Hippocampal formation (tissue), 2 donors: ENCODE measurements at regions not wholly inside any gene's neighbourhood (a gene's known extent, or its start where the extent isn't known, plus 50 kb on each side); places are given as distances from the start of the nearest gene placed in this dataset.

Experiments used
- DNase-seq, 2 donors: peaks; one replicate each; lab custom pipeline; 2025; lab: John Stamatoyannopoulos, UW

DNA sequence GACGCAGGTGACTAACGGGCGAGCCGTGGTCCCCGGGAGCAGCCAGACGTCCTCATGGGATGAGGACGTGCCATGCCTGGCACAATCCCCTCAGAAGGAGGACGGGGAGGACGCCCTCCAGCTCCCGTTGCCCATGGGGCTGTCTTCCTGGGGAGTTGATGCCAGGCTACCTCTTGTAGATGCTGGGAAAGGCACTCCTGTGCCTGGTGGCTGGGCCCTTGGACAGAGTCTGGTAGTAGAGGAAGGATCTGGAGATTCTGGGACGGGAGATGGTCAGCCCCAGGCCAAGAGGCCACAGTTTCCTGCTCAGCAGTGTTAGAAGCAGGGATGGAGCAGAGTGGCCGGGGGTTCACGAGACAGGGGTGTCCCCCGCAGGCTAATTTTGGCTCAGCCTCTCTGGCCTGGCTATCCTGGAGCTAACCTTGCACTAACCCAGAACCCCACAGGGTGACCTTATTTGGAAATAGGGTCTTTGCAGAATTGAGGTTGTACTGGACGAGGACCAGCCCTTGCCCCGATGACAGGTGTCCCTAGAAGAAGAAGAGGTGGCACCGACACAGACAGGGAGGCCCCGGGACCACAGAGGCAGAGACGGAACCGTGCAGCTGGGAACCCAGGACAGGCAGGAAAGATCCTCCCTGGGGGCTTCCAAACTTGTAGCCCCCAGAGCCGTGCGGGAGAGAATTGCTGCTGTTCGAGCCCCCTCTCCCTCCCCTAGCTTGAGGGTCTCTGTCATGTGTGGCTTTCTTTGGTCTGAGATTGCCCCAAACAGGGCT, 50.1 kb upstream of the ADRA2C start:
- DNase-seq = no peak

DNA sequence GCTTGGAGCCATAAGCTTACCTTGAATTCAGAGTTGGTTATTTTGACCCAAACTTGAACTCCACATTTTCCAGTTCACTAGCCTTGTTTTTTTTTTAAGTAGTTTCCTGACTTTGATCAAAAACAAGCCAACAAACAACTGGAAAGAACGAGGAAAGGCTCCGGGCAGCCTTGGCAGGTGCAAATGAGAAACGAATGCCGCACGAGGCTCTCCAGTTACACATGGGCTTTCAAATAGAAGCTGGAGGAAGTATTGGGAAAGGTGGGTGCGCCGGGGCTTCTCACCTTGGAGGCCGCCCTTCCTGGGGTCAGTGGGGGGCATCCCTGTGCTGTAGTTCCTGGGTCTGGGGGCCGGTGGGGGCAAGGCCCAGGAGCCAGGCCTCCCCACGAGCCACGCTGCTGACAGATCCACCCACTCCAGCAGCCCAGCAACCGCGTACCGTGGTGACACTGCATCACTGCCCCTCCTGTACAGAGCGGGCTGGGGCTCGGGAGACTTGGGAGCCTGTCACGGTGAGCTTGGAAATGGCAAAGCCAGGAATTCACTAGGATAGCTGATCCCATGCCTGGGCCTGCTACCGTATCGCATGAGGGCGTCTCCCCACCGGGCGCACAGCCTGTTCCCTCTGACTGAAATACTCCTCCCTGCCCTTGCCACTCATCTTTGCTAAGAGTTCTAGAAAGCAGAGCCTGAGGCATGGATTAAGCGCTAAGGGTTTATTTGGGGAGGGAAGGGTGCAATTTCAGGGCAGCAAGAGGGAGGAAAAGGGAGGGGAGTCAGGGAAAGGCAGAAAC, 50.9 kb upstream of the ADRA2C start:
- DNase-seq = no peak

DNA sequence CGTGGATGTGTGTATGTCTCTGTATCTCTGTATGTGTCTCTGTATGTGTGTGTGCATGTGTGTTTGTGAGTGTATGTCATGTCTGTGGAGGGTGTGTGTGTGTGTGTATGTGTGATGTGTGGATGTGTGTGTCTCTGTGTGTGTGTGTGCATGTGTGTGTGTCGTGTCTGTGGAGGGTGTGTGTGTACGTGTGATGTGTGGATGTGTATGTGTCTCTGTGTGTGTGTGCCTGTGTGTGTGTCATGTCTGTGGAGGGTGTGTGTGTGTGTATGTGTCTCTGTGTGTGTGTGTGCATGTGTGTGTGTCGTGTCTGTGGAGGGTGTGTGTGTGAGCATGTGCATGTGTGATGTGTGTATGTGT, 51.6 kb upstream of the ADRA2C start:
- no peak for DNase-seq

DNA sequence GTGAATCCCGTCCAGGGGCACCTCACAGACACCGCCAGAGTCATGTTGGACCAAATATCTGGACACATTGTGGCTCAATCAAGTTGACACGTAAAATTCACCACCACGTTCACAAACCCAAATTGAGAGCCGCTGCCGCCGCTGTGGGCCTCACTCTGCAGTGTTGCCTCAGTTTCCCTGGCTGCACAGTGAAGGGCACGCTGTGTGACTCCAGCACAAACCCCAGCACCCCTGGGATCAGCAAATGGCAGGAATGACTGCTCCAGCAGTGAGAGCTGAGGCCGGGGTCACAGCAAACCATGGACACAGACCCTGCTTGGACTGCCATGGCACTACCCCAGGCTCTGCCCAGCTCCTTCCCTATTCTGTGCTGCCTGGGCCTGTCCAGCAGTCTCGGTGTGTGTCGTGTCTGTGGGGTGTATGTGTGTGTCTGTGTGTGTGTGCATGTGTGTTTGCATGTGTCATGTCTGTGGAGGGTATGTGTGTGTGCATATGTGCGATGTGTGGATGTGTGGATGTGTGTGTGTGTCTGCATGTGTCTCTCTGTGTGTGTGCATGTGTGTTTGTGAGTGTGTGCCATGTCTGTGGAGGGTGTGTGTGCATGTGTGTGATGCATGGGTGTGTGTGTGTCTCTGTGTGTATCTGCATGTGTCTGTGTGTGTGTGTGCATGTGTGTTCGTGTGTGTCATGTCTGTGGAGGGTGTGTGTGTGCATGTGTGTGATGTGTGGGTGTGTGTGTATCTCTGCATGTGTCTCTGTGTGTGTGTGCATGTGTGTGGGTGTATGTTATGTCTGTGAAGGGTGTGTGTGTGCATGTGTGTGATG, 52.2 kb upstream of the ADRA2C start:
- no peak for DNase-seq

DNA sequence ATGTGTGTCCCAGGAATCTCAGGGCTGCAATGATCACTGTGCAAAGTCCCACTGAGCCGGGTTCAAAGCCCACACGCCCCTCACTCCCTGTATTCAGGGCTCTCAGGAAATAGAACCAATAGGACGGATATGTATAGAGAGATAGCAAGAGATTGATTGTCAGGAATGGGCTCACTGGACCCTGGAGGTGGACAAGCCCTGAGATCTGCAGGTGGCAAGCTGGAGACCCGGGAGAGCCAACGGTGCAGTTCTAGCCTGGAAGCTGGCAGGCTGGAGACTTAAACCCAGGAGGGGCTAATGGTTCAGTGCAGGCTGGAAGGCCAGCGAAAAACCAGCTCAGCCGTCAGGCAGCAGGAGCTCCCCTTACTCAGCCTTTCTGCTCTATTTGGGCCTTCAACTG, 52.8 kb upstream of the ADRA2C start:
- no peak for DNase-seq

DNA sequence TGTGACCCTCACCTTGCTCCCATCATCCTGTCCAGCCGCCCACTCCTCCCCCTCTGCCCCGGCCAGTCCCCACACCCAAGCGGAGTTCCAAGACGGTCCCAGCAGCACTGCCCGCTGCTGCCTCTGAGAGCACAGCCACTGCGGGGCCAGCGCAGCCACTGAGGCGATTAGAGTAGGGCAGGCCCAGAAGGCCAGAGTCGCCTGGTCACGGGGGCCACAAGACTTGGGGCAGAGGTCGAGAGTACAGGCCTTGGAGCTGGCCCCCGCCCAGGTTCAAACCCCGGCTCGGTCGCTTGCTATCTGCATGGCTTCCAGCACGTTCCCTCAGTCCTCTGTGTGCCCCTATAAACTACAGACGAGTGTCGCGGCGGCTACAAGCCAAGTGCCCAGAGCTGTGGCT, 53.2 kb upstream of the ADRA2C start:
- DNase-seq = no peak

DNA sequence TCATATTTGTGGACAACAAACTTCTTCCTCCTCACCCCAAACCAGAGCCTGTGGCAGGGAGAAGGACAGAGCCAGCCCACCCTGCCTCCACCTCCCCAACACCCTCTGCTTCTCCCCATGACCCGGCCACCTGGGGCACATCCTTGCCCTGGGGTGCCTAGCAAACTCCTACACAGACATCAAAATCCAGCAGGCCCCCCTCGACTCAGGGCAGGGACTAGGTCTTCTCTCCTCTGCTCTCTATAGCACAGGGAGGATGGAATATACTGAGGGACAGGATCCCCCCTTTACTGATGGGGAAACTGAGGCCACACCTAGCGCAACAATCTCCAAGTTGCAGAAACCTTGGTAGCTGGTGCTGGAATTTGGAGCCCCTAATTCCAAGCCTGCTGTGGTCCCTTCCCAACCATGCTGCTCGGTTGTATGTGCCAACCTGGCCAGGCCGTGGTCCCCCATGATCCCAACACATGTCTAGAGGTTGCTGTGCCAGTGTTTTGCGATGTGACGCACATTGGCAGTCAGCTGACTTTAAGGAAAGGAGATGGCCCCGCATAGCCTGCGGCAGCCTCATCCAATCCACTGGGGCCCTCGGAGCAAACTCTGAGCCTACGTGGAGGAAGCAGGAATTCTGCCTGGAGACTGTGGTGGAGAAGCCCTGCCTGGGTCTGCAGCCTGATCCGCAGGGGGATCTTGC, 53.9 kb upstream of the ADRA2C start:
- no peak for DNase-seq

DNA sequence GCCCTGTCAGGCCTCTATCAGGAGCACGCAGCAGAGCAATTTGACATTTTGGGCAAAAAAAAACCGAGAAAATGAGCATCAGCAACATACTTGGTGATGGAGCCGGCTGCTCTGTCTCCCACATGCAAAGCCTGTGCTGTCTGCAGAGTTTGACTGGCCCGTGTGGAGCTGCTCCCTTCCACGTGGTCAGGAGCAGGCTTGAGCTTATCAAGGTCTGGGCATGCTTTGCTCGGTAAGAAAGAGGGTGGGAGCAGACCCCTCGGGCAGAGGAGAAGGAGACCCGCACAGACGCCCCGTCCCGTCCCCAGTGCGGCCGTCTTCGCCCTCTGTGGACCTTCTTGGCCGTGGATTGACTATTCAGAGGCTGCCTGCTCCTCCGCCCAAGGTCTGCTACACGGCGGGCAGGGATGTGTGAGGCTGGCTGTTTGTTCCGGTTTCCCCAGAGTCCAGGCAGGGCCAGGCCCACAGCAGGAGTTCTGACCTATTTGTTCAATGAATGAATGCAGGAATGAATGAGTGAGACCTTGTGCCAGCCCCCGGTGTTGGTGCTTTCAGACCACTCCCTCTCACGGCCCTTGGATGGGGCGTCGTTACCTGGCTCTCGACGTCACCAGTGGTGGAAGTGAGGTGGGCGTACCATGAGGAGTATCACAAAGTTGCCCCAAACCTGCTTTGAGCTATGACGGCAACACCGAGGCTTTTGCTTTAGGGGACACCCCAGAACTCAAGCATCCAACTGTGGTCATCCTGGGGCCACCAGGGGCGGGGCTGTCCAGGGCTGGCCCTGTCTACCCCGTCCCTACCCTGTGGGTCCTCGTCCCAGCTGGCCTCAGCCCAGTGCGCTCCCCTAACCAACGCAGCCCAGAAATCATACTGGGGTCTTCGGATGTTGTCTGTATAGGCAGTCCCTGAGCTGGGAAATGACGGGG, 54.7 kb upstream of the ADRA2C start:
- DNase-seq = no peak

DNA sequence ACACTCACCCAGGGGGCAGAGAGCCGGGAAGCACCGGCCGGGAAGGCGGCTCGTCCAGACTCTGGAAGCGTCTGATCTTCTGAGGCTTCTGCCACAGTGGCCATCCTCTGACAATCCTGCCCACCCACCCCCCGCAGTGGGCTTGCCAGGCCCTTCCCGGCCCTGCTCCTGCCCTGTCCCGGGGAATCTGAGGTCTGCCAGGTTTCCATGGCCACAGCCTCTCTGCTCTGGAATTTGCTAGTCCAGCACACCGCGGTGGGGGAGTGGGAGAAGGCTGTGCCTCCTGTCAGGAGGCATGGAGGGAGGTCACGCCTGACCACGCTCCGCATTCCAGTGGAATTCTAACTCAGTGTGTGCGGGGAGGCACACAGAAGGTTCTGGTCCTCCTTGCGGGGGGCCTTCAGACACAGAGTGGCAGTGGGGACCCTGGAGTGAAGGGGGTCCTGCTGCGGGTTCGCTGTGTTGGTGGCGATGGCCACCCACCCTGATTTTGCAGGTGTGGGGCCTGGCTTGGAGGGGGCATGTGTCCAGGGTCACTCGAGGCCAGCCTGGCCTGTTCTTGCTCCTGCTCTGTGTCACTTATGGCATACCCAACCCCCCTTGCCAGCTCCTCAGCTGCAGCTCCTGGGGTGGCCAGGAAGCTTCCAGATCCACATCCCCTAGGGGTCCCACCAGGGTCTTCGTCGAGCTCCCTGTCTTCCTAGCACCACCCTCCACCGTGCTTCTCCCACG, 55.6 kb upstream of the ADRA2C start:
- no peak for DNase-seq

DNA sequence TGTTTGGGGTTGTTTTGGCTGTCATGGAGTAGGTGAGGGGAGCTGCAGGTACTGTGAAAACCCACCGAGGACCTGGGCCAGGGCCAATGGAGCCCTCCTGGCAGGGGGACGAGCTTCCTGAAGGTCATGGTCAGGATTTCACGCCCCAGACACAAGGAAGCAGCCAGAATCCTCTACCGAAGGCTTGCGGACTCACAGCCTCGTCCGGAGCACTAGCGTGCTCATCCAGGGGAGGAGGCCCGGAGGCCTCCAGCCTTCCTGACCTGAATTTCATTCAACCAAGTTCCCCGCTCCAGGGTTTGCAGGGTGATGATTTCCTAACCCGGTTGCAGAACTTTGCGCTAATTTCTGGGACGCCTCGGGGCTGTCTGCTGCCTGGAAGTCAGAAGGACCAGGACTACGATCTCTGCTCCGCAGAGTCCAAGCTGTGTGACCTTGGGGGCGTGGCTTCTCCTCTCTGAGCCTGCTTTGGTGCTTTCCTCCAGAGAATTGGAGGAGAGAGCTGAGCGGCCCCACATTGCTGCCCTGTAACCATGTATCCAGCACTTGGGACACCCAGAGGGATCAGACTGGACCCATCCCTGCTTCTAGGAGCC, 56.2 kb upstream of the ADRA2C start:
- DNase-seq = no peak

DNA sequence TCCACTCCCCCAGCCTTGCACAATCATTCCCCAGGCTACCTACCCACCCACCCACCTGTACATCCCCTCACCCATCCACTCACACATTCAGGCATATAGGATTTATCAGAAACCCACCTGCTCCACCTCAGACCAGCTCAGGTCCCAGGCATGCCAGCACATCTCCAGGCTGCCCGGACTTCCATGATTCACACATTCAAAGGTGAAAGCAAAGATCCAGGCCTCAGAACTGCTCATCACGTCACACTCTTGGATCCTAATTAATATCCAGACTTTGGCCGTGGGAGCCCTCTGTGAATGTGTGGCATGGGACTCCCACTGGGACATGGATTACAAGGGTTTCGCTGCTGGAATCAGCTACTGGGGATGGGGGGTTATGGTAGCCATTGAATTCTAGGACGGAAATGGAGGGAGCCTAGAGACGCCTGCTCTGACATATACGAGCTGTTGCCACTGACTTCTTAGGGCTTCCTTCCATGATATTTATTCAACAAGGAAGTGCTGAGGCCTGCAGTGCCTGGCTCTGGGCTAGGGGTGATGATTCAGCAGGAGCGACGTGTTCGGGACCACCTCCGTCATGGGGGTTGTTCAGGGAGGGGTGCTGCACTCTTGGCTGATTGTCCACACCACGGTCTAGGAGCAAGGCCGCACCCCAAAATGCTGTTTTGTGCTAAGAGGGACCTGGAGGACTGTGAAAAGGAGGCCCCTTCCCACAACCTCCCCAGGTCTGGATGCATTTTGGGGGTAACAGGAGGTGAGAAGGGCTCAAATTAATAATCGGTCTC, 56.9 kb upstream of the ADRA2C start:
- no peak for DNase-seq

DNA sequence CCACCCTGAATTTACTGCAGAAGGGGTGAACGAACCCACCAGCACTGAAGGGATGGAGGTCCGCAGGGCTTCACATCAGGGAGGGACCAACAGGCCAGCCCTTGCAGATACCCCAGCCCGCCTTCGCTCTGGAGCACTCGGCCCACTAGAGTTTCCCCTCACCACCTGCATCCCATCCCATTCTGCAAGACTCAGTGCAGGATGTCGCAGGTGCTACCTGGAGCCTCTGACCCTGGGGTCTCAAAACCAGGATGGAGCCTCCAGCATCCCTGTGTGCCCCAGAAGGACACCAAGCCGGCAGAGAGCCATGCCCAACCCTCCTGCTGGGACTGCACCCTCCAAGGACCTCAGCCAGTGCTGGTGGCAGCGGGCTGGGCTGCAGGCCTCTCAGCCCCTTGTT, 57.6 kb upstream of the ADRA2C start:
- DNase-seq = no peak

DNA sequence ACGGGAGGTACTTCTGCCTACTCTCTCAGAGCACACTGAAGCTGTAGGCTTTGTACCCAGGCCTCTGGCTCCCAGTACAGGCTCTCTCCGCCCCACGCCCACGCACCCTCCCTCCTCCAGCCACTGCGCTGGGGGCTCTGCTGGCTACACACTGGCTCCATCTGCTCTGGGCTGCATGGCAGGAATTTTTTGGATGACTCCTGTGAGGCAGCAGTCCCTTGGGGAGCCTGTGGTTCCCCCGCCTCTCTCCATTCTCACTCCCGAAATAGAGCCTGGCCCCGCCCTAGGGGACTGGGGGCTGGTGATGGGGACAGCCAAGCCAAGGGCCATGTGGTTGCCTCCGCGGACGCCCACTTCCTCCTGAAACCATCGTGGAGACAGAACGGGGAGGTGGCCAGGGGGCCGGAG, 58.1 kb upstream of the ADRA2C start:
- DNase-seq = peak in 1 of 2 donors; percentile 48

DNA sequence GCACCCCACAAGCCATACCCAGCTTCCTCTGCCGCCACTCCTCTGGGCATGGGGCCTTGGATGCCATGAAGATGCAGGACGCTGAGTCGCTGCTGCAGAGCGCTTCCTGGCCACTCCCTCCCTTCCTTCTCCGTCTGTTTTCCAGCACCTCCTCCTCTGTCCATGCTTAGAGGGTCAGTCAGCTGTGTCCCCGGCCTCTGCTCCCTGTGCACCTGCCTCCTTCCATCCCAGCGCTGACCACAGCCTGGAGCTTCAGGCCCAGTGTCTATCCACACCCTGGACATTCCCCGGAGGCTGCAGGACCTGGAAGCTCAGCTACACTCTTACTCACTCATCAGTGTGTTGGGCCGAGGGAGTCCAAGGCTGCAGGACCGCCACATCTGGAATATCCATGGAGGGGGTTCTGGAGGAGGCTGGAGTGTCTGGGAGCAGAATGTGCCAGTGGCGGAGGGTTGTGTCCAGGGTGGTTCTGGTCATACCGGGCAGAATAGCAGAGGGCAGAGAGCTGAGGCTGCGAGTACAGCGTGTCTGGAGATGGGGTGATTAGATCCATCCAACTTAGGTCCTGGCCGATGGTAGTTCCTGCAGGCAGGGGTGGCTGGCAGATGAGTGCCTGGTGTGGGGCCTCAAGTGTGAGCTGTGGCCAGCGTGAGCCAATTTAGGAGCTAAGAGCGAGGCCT, 58.6 kb upstream of the ADRA2C start:
- no peak for DNase-seq

DNA sequence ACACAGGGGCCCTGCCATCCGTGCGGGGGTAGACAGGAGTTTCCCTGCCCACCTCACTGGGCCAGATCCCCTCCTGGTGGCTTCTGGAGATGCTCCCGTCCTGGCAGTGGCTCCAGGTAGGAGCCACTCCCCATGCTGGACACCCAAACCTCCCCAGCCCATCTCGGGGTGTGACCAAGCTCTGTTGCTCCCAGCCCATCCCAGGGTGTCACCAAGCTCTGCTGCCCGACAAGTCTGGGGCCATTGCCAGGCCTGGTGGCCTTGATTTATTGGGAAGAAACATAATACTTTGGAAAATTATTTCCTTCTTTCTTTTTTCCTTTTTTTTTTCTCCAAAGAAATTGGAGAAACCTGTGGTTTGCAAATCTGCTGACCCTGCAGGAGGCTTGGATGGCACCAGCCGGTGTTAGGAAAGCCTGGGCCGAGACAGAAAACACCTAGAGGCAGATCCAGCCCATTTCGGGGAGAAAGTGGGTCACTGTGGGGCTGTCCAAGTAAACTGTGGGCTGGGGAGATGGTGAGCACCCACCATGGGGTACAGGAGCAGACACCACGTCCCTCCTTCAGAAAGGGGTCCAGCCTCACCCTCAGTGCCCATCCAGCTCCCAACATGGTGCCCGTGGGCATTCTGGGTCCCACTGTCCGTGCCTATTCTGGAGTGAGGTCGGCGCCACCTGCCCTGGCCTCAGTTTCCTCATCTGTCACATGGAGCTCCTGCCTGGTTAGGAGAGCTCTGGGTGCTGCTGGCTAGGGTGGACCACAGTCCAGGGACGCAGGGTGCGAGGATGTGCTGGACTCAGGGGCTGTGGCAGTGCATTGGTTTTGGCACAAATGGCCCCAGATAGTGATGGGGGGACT, 59.4 kb upstream of the ADRA2C start:
- no peak for DNase-seq

DNA sequence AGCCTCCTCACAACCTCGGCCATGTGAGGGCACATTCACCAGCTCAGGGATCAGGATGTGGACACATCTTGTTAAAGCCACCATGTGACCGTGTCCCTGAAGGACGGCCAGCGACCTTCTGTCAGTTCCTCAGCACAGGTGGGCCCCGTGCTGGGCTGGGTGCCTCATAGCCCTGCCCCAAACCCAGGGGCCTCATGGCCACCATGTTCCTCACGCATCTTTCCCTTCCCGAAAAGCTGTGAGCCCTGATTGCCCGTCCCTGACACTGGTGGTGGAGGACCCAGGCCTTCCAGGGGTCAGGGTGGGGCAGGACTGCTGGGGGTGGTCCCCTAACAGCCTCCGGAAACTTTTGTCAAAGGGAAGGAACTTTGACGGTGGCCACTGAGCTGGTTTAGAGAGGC, 60.1 kb upstream of the ADRA2C start:
- DNase-seq = no peak

DNA sequence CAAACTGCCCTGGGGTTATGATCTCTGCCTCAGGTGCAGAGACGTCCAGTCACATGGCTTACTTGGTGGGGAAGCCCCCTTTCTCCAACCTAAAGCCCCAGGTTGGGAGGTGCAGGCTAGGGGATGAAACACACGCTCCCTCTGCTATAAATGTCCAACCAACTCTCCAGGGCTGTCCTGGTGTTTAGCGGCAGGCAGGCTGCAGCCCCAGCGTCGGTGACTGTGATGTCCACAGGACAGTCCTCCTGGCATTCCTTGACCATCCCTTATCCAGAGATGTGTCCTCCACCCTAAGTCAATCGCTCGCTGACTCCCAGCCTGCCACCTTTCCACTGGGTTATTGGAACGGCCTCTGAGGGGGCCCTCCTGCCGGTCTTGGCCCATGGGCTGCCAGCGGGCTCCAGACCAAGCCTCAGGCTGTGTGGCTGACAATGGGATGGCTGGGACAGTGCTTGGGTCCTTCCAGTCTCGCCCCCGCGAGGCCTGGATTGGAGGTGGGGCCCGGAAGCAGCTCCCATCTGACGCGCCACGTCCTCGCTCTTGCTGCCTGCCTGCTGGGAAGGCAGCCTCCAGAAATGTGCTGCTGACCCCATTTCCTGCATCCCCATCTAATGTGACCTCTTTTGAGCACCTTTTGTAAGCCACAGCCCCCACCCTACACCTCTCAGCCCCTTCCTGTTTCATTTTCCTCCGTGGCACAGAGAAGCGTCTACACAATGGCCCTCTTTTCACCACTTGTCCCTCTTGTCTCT, 60.8 kb upstream of the ADRA2C start:
- DNase-seq = no peak
